MM.1S (cell line): ENCODE measurements at regions not wholly inside any gene's neighbourhood (a gene's known extent, or its start where the extent isn't known, plus 50 kb on each side); places are given as distances from the start of the nearest gene placed in this dataset.
A peak's percentile ranks its signal among the peaks of the same experiment; 100 is the strongest.
"Not testable (repeated sequence)": the region's sequence is repeated elsewhere in the genome, so short reads cannot be mapped to it uniquely, and the experiment has no call there.

Experiments
- DNase-seq: peaks from one replicate; pipeline ENCODE4 v3.0.0-alpha.2; 2015
- H2AFZ ChIP-seq: fragments of 300-600 bp; sonication (generic); 2 replicates; pipeline ENCODE4 v1.6.0; 2016; ENCODE audit warnings: antibody characterized with exemption, low read length
- H3F3A ChIP-seq: fragments of 300-600 bp; sonication (generic); 2 replicates; pipeline ENCODE4 v1.6.1; 2016; ENCODE audit warnings: mild to moderate bottlenecking, antibody characterized with exemption, low read length, moderate library complexity, mixed read lengths; ENCODE audit not compliant: insufficient read depth
- H3K27ac ChIP-seq: fragments of 300-600 bp; sonication (generic); 2 replicates; pipeline ENCODE4 v1.5.1; 2016; ENCODE audit warnings: mild to moderate bottlenecking, low read length
- H3K27me3 ChIP-seq: fragments of 300-600 bp; sonication (generic); replicated peaks from 2 replicates; pipeline ENCODE4 v1.6.0; 2016; ENCODE audit warnings: low read length; ENCODE audit not compliant: insufficient read depth
- H3K36me3 ChIP-seq: fragments of 300-600 bp; sonication (generic); replicated peaks from 2 replicates; pipeline ENCODE4 v1.6.1; 2016; ENCODE audit warnings: mild to moderate bottlenecking, low read length, mixed read lengths; ENCODE audit not compliant: insufficient read depth
- H3K4me1 ChIP-seq: fragments of 300-600 bp; sonication (generic); 2 replicates; pipeline ENCODE4 v1.6.1; 2016; ENCODE audit warnings: low read length, mixed read lengths
- H3K4me2 ChIP-seq: fragments of 300-600 bp; sonication (generic); 2 replicates; pipeline ENCODE4 v1.6.0; 2016; ENCODE audit warnings: low read depth, low read length
- H3K4me3 ChIP-seq: fragments of 300-600 bp; sonication (generic); 2 replicates; pipeline ENCODE4 v1.5.1; 2016; ENCODE audit warnings: low read length, mixed read lengths
- H3K79me2 ChIP-seq: fragments of 300-600 bp; sonication (generic); 2 replicates; pipeline ENCODE4 v1.6.1; 2016; ENCODE audit warnings: mixed run types, low read length, mixed read lengths
- H3K9ac ChIP-seq: fragments of 300-600 bp; sonication (generic); 2 replicates; pipeline ENCODE4 v1.6.1; 2016; ENCODE audit warnings: low read length, mixed read lengths
- H3K9me2 ChIP-seq: fragments of 300-600 bp; sonication (generic); replicated peaks from 2 replicates; pipeline ENCODE4 v1.6.1; 2016; ENCODE audit warnings: mild to moderate bottlenecking, low read length, mixed read lengths; ENCODE audit not compliant: insufficient read depth
- H3K9me3 ChIP-seq: fragments of 300-600 bp; sonication (generic); replicated peaks from 2 replicates; pipeline ENCODE4 v1.6.1; 2016; ENCODE audit warnings: mild to moderate bottlenecking, low read length, mixed read lengths; ENCODE audit not compliant: insufficient read depth
- H4K20me1 ChIP-seq: fragments of 300-600 bp; sonication (generic); 2 replicates; pipeline ENCODE4 v1.6.1; 2016; ENCODE audit warnings: mild to moderate bottlenecking, low read length, moderate library complexity, mixed read lengths; ENCODE audit not compliant: insufficient read depth
- EZH2 ChIP-seq: fragments of 300-600 bp; sonication (generic); optimal IDR thresholded peaks from 2 replicates; pipeline ENCODE3; 2017; ENCODE audit warnings: low read depth, mild to moderate bottlenecking, antibody characterized with exemption, low read length, mixed read lengths
- EZH2phosphoT487 ChIP-seq: fragments of 300-600 bp; sonication (generic); IDR thresholded peaks from 2 replicates; pipeline ENCODE4 v1.6.1; 2018; ENCODE audit warnings: antibody characterized with exemption, low read length
- TF ChIP-seq, protein P1 (sequence below): fragments of 300-600 bp; sonication (generic); IDR thresholded peaks from 2 replicates; pipeline ENCODE4 v1.5.1; 2016; ENCODE audit warnings: antibody characterized with exemption, low read length, mixed read lengths

DNA sequence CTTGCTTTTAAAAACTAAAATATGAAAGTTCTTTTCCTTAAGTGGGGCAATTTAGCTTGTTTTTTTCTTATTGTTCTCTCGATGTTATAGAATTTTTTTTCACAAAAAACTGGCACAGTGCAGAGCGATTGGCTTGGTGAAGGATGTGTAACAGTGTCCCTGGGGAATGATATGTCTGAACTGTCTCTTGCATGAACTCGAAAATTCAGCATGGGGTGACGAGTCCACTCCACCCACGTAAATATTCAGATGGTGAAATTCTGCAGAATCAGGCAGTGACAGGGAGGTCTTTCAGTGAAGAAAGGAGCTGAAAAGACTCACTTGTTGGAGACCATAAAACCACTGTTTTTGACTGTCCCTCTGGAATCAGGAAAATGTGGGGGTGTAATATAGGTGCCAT, 505.3 kb downstream of the MMUT start:
- no peak overlapping the region for H3K4me2 ChIP-seq
- H2AFZ ChIP-seq: no peak overlapping the region

DNA sequence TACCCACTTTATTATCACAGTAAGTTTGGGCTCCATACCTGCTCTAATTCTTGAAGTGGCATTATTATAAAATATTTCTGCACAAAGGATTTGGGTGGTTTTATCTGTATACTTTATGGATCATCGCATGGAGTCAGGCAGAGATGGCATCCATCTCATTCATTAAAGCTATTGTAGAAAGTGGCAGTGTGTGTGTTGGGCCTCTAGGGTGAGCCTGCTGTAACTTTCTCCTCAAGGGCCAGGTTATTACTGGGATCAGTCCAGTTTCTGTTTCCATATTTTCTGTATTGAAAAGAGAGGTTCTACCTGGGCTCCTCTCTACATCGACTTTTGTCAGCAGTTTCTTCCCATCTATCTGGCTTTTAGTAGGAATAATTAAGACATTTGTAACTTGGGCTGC, 511.1 kb downstream of the MMUT start:
- no peaks in the 10 kb centered on the region for H3K27me3 ChIP-seq
- no peaks in the 10 kb centered on the region for H3K36me3 ChIP-seq
- no peaks in the 10 kb centered on the region for H3F3A ChIP-seq
- no peak overlapping the region for H2AFZ ChIP-seq
- no peak overlapping the region for H3K9ac ChIP-seq
- H3K9me3 ChIP-seq: no peaks in the 10 kb centered on the region
- H3K4me2 ChIP-seq: no peak overlapping the region
- no peaks in the 10 kb centered on the region for H3K4me1 ChIP-seq
- DNase-seq: no peak
- no peak for TF ChIP-seq EZH2
- no peak overlapping the region for H3K4me3 ChIP-seq
- no peaks in the 10 kb centered on the region for H3K9me2 ChIP-seq
- no peaks in the 10 kb centered on the region for H3K79me2 ChIP-seq
- H3K27ac ChIP-seq: no peak overlapping the region
- no peaks in the 10 kb centered on the region for H4K20me1 ChIP-seq

More for the DNA sequence above, 505.3 kb downstream of the MMUT start:
- H3K27me3 ChIP-seq: no peaks in the 10 kb centered on the region
- H3K9ac ChIP-seq: no peak overlapping the region
- no peaks in the 10 kb centered on the region for H3K4me1 ChIP-seq
- no peak overlapping the region for H3K27ac ChIP-seq
- H4K20me1 ChIP-seq: no peaks in the 10 kb centered on the region
- TF ChIP-seq, protein P1, sequence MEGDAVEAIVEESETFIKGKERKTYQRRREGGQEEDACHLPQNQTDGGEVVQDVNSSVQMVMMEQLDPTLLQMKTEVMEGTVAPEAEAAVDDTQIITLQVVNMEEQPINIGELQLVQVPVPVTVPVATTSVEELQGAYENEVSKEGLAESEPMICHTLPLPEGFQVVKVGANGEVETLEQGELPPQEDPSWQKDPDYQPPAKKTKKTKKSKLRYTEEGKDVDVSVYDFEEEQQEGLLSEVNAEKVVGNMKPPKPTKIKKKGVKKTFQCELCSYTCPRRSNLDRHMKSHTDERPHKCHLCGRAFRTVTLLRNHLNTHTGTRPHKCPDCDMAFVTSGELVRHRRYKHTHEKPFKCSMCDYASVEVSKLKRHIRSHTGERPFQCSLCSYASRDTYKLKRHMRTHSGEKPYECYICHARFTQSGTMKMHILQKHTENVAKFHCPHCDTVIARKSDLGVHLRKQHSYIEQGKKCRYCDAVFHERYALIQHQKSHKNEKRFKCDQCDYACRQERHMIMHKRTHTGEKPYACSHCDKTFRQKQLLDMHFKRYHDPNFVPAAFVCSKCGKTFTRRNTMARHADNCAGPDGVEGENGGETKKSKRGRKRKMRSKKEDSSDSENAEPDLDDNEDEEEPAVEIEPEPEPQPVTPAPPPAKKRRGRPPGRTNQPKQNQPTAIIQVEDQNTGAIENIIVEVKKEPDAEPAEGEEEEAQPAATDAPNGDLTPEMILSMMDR: no peak
- no peak for TF ChIP-seq EZH2
- TF ChIP-seq EZH2phosphoT487: no peak
- no peak overlapping the region for H3K4me3 ChIP-seq
- DNase-seq: no peak
- no peaks in the 10 kb centered on the region for H3K36me3 ChIP-seq
- no peaks in the 10 kb centered on the region for H3F3A ChIP-seq
- H3K9me3 ChIP-seq: no peaks in the 10 kb centered on the region
- H3K79me2 ChIP-seq: no peaks in the 10 kb centered on the region
- H3K9me2 ChIP-seq: no peaks in the 10 kb centered on the region

DNA sequence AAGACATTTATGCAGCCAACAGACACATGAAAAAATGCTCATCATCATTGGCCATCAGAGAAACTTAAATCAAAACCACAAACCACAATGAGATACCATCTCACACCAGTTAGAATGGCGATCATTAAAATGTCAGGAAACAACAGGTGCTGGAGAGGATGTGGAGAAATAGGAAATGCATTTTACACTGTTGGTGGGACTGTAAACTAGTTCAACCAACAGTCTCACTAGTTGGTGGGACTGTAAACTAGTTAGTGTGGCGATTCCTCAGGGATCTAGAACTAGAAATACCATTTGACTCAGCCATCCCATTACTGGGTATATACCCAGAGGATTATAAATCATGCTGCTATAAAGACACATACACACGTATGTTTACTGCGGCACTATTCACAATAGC, 518.8 kb downstream of the MMUT start:
- H3F3A ChIP-seq, H4K20me1 ChIP-seq, H2AFZ ChIP-seq, H3K36me3 ChIP-seq, H3K9me2 ChIP-seq, H3K9me3 ChIP-seq, H3K4me1 ChIP-seq, H3K4me3 ChIP-seq, H3K27me3 ChIP-seq, H3K27ac ChIP-seq, H3K9ac ChIP-seq, H3K4me2 ChIP-seq, H3K79me2 ChIP-seq: not testable (repeated sequence)
- DNase-seq: peak; percentile 93

DNA sequence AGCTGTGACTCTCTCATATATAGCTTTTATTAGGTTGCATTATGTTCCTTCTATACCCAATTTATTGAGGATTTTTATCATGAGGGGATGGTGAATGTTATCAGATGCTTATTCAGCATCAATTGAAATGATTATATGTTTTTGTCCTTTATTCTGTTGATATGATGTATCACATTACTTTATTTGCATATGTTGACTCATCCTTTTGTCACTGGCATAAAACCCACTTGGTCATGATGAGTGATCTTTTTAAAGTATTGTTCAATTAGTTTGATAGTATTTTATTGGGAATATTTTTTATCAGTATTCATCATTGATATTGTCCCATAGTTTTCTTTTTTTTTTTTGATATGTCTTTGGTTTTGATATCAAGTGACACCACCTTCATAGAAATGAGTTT, 529.9 kb downstream of the MMUT start:
- Histone ChIP-seq H2AFZ (no peak overlapping the region), H3K4me3 (no peak overlapping the region), H3K9me2 (no peaks in the 10 kb centered on the region), H3K27me3 (no peaks in the 10 kb centered on the region), H3K36me3 (no peaks in the 10 kb centered on the region), H3K4me1 (no peaks in the 10 kb centered on the region), H3K9ac (no peak overlapping the region), H3K79me2 (no peaks in the 10 kb centered on the region), H3K4me2 (no peak overlapping the region), H3K9me3 (no peaks in the 10 kb centered on the region), H4K20me1 (no peaks in the 10 kb centered on the region), H3K27ac (no peak overlapping the region), H3F3A (no peaks in the 10 kb centered on the region)
- no peak for DNase-seq
- no peak for TF ChIP-seq EZH2
- no peak for TF ChIP-seq EZH2phosphoT487
- TF ChIP-seq, protein P1: no peak
